HL-60 (cell line): ENCODE measurements at regions not wholly inside any gene's neighbourhood (a gene's known extent, or its start where the extent isn't known, plus 50 kb on each side); places are given as distances from the start of the nearest gene placed in this dataset.

ENCODE experiments used
- DNase-seq, 2 experiments: peaks; one replicate each; pipeline ENCODE4 v3.0.0-alpha.2; 2010 to 2020; ENCODE audit warnings: low read depth in 1 of 2, low spot score in 1 of 2
- H3K27ac ChIP-seq: fragments of 250-450 bp; sonication (Bioruptor Pico); replicated peaks from 2 replicates; pipeline ENCODE4 v1.5.1; 2020; ENCODE audit warnings: mild to moderate bottlenecking, moderate library complexity
- H3K27me3 ChIP-seq: fragments of 250-450 bp; sonication (Bioruptor Pico); 2 replicates; pipeline ENCODE4 v1.5.1; 2021; ENCODE audit warnings: mild to moderate bottlenecking, moderate library complexity; ENCODE audit not compliant: insufficient read depth, poor library complexity, severe bottlenecking
- H3K4me3 ChIP-seq: replicated peaks from 2 replicates; pipeline ENCODE4 v1.5.1; 2011; ENCODE audit warnings: mild to moderate bottlenecking, control low read depth, low read length; ENCODE audit not compliant: insufficient read depth
- GABPA ChIP-seq: IDR thresholded peaks from 2 replicates; pipeline ENCODE4 v1.6.1; 2012; ENCODE audit warnings: low read depth
- POLR2AphosphoS5 ChIP-seq: IDR thresholded peaks from 2 replicates; pipeline ENCODE4 v1.6.1; 2012; ENCODE audit warnings: low read depth
- SPI1 ChIP-seq: IDR thresholded peaks from 2 replicates; pipeline ENCODE4 v1.6.1; 2012; ENCODE audit warnings: low read depth, mild to moderate bottlenecking, borderline replicate concordance
- TF ChIP-seq, protein P1 (sequence below): IDR thresholded peaks from 2 replicates; pipeline ENCODE4 v1.6.1; 2012; ENCODE audit warnings: low read depth; ENCODE audit not compliant: insufficient replicate concordance
- TF ChIP-seq, protein P2 (sequence below): IDR thresholded peaks from one replicate; pipeline ENCODE4 v1.5.1; 2011; ENCODE audit warnings: low read length, control low read depth, inconsistent platforms; ENCODE audit not compliant: insufficient read depth

DNA sequence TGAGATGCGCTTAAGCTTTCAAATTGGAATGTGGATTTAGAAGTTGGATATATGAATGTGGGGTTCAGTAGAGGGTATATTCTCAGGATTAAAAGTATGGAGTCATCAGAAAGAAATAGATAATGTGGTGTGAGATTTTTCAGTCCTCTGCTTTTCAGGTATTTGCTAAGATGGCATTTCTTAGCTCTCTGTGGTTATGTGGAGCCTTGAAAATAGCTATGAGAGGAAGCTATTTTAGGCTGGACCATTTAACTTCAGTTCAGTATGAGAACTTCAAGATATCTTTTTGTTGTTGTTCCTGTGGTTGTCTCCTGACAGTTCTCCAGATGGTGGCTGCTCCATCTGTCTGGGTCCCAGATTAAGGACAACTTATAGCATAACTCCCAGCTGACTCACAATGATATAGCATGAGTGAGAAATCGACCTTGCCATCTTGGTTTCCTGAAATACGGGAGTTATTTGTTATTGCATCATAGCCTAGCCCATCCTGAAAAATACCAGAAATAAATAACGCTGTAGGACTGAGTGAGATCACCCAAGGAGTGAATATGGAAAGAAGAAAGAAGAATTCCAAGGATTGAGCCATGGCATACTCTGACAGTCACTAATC is 461.5 kb downstream of the ANXA1 start:
- no peak for DNase-seq
- TF ChIP-seq GABPA (no peak), POLR2AphosphoS5 (no peak), SPI1 (no peak)
- TF ChIP-seq, protein P1, sequence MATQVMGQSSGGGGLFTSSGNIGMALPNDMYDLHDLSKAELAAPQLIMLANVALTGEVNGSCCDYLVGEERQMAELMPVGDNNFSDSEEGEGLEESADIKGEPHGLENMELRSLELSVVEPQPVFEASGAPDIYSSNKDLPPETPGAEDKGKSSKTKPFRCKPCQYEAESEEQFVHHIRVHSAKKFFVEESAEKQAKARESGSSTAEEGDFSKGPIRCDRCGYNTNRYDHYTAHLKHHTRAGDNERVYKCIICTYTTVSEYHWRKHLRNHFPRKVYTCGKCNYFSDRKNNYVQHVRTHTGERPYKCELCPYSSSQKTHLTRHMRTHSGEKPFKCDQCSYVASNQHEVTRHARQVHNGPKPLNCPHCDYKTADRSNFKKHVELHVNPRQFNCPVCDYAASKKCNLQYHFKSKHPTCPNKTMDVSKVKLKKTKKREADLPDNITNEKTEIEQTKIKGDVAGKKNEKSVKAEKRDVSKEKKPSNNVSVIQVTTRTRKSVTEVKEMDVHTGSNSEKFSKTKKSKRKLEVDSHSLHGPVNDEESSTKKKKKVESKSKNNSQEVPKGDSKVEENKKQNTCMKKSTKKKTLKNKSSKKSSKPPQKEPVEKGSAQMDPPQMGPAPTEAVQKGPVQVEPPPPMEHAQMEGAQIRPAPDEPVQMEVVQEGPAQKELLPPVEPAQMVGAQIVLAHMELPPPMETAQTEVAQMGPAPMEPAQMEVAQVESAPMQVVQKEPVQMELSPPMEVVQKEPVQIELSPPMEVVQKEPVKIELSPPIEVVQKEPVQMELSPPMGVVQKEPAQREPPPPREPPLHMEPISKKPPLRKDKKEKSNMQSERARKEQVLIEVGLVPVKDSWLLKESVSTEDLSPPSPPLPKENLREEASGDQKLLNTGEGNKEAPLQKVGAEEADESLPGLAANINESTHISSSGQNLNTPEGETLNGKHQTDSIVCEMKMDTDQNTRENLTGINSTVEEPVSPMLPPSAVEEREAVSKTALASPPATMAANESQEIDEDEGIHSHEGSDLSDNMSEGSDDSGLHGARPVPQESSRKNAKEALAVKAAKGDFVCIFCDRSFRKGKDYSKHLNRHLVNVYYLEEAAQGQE = no peak
- TF ChIP-seq, protein P2, sequence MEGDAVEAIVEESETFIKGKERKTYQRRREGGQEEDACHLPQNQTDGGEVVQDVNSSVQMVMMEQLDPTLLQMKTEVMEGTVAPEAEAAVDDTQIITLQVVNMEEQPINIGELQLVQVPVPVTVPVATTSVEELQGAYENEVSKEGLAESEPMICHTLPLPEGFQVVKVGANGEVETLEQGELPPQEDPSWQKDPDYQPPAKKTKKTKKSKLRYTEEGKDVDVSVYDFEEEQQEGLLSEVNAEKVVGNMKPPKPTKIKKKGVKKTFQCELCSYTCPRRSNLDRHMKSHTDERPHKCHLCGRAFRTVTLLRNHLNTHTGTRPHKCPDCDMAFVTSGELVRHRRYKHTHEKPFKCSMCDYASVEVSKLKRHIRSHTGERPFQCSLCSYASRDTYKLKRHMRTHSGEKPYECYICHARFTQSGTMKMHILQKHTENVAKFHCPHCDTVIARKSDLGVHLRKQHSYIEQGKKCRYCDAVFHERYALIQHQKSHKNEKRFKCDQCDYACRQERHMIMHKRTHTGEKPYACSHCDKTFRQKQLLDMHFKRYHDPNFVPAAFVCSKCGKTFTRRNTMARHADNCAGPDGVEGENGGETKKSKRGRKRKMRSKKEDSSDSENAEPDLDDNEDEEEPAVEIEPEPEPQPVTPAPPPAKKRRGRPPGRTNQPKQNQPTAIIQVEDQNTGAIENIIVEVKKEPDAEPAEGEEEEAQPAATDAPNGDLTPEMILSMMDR = no peak

DNA sequence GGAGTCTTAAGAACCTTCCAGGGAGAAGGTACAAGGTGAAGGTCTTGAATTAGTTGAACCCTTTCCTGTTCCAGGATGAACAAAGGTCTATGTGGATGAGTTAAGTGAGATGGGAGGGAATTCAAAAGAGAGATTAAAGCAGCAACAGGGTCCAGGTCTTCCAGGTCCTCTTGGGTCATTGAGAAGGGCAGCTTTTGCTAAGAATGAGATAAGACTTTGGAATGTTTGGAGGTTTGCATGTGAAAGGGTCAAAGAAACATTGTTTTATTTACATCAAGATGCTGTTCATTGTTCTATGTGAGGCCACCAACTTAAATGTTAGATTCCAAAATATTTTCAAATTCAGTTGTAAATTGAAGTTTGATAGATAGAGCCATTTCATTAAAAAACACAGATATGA is 463.9 kb downstream of the ANXA1 start:
- DNase-seq = no peak
- Histone ChIP-seq H3K27me3 (no peaks in the 10 kb centered on the region), H3K4me3 (no peak overlapping the region), H3K27ac (no peak overlapping the region)
- TF ChIP-seq GABPA (no peak), SPI1 (no peak), POLR2AphosphoS5 (no peak)
- TF ChIP-seq, protein P2 = no peak

More for the DNA sequence above, 461.5 kb downstream of the ANXA1 start:
- Histone ChIP-seq H3K27ac (no peak overlapping the region), H3K4me3 (no peak overlapping the region), H3K27me3 (no peaks in the 10 kb centered on the region)

DNA sequence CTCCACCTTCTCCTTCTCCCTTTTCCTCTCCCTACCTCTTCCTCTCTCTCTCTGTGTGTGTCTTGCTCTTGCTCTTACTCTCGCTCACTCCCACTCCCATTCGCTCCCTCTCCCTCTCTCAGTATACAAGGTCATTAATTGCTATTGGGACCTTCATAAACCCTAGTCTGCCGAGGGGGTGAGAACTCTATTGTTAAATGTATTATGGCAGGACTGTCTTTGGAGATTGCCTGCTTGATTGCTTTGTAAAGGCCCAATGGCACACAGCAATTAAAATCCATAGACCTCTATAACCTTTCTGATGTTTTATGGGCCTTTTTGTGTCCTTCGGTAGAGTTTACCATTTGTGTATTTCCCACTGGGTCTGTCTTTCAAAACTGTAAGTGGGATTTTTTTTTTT is 465.9 kb downstream of the ANXA1 start:
- Histone ChIP-seq H3K27me3 (no peaks in the 10 kb centered on the region), H3K4me3 (no peak overlapping the region), H3K27ac (no peak overlapping the region)
- no peak for DNase-seq
- TF ChIP-seq, protein P1 = no peak
- TF ChIP-seq POLR2AphosphoS5 (no peak), GABPA (no peak), SPI1 (no peak)
- TF ChIP-seq, protein P2 = no peak

DNA sequence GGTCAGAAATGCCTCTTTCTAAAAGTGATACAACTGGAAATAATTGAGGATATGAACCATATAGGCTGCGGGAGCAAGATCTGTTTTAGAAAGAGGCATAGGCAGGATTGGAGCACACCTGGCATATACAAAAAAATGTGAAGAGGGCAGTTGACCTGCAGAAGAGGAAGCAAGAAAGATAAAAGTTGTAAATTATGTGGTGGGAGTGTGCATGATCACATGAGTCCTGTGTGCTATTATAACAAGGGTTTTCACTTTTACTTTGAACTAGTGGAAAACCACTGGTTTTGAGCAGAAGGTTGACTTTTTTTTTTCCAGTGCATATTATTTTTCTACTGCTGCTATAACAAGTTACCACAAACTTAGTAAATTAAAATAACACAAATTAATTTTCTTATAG is 489.3 kb downstream of the ANXA1 start:
- no peak overlapping the region for H3K27ac ChIP-seq
- H3K27me3 ChIP-seq = no peaks in the 10 kb centered on the region
- H3K4me3 ChIP-seq = no peak overlapping the region
- TF ChIP-seq POLR2AphosphoS5 = no peak
- TF ChIP-seq, protein P2 = no peak
- TF ChIP-seq, protein P1 = no peak
- TF ChIP-seq SPI1 = no peak
- DNase-seq = no peak
